OCI-LY7 (cell line): ENCODE measurements at regions not wholly inside any gene's neighbourhood (a gene's known extent, or its start where the extent isn't known, plus 50 kb on each side); places are given as distances from the start of the nearest gene placed in this dataset.

Experiments
- EZH2phosphoT487 ChIP-seq: fragments of 200-600 bp; sonication (generic); IDR thresholded peaks from 2 replicates; pipeline ENCODE4 v1.6.1; 2018; ENCODE audit warnings: low read depth, borderline replicate concordance, mild to moderate bottlenecking, mixed run types, antibody characterized with exemption, low read length, moderate library complexity, mixed read lengths
- TF ChIP-seq, protein P1 (sequence below): fragments of 200-600 bp; sonication (generic); conservative IDR thresholded peaks from 2 replicates; pipeline ENCODE4 v1.5.1; 2014; ENCODE audit warnings: mild to moderate bottlenecking, antibody characterized with exemption, low read length, moderate library complexity, mixed read lengths

DNA sequence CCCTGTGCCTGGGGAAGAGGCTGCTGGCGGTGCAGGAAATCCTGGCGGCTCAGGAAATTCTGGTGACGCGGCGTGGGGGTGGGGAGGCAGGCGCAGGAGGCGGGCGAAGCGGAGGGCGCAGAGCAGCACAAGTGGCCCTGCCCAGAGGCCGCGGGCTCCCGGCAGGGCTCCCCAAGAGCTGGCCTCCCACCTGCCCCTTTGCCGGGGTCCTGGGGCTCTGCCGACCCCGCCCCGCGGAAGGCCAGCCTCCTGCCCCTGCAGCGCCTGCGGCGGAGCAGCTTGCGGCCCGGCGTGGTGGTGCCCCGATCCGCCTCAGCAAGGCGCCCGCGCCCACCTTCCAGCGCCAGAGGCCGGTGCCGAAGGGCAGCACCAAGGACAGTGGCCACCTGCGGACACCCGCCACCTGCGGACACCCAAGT is 100.2 kb upstream of the OR4C13 start:
- TF ChIP-seq, protein P1, sequence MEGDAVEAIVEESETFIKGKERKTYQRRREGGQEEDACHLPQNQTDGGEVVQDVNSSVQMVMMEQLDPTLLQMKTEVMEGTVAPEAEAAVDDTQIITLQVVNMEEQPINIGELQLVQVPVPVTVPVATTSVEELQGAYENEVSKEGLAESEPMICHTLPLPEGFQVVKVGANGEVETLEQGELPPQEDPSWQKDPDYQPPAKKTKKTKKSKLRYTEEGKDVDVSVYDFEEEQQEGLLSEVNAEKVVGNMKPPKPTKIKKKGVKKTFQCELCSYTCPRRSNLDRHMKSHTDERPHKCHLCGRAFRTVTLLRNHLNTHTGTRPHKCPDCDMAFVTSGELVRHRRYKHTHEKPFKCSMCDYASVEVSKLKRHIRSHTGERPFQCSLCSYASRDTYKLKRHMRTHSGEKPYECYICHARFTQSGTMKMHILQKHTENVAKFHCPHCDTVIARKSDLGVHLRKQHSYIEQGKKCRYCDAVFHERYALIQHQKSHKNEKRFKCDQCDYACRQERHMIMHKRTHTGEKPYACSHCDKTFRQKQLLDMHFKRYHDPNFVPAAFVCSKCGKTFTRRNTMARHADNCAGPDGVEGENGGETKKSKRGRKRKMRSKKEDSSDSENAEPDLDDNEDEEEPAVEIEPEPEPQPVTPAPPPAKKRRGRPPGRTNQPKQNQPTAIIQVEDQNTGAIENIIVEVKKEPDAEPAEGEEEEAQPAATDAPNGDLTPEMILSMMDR, result no peak
- TF ChIP-seq EZH2phosphoT487, result no peak
